GM19238 (cell line): ENCODE measurements at regions not wholly inside any gene's neighbourhood (a gene's known extent, or its start where the extent isn't known, plus 50 kb on each side); places are given as distances from the start of the nearest gene placed in this dataset.

Experiments
- DNase-seq: peaks from one replicate; pipeline ENCODE4 v3.0.0; 2011; ENCODE audit warnings: low spot score; ENCODE audit not compliant: insufficient read length

GRCh38 chr2:118291251-118291880 lies 203.1 kb downstream of the INSIG2 start:
- no peak for DNase-seq

DNA sequence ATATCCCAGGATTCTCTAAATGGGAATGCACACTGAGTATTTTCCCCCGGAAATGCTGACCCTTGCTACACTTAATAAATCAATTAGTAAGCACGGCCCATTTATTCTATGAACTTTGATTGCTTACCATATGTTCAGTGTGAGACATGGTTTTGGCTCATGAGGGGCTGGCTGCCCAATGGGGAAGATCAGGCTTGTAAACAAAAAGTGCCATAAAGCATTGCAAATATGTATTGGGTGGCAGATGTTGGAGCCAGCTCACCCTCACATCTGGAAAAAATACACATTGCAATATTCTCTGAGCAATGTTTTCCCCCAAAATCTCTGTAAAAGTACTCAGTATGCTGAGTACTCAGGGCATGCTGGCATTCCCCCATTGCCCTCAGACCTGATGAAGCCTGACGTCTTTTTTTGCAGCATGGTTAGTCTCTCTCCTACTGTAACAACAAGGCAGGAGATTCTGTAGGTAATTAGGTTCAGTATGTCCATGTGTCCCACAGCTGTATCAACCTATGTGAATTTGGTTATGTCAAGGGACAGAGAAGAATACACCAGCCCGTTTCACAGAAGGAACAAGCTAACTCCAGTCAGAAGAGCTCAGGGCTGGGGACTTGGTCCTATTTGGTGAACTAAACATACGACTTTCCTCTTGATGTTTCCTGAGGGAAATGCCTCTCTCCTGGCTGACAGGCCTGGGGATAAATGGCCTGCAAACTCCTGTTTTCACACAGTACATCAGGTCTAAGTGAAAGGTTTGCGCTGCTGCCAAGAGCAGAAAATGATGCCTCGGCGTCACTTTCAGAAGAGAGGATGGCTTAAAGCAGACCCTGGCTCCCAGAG lies 202.4 kb downstream of the INSIG2 start:
- no peak for DNase-seq

DNA sequence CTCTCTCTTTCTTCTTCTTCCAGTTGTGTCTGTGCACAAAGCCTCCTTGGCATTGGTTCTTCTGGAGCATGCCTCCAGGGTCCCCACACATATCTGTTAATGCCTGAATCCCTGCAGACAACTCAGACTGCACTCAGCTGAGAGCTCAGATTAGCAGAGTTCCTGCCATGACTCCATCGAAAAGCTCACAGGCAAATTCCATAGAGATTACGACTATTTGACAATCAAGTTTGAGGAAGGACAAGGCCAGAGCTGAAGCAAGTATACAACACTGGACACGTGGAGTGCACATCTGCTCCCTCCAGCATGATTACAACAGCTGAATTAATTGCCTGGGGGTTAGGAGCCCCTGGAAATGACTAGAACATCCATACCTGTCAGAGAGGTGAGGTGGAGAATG lies 190.7 kb downstream of the INSIG2 start:
- DNase-seq, result no peak

GRCh38 chr2:118278046-118278445 lies 189.8 kb downstream of the INSIG2 start:
- no peak for DNase-seq

DNA sequence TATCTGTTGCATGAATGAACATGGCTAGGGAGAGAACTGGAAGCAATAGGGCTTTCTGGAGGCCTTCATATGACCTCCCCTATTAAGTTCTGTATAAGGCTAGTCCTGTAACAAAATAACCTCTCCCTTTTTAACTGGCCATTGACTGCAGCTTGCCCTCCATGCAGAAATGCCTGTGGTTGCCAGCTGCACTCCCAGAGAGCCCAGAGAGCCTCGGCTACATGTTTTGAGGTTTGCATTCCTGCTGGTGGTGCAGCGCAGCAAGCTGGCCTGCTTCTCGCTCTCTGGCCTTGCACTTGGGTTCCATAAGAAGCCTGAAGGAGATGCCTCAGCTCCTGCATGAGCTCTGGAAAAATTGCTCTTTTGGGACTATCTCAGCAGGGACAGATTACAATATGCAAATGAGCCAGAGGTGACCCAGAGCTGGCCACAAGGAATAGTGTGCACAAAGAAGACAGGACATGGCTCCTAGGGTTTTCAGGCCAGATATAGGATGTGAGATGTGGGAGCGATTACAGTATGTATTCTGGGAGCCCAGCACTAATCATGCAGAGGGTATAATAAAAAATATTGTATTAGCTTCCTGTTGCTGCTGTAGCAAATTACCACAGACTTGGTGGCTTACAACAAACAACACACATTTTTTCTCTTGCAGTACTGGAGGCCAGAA lies 186.7 kb downstream of the INSIG2 start:
- no peak for DNase-seq

DNA sequence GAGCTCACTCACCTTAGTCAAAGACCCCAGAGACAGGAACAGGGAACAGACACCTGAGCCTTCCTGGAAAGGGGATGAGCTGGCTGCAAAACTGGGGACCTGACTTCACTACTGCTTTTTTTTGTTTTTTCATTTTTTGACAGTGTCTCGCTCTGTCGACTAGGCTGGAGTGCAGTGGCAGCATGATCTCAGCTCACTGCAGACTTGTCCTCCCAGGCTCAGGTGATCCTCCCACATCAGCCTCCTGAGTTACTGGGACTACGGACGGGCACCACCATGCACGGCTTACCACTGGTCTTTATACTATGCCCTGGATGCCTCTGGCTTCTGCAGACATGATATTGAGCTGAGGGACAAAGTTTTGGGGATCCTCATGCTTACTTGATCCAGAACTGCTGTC lies 184.1 kb downstream of the INSIG2 start:
- DNase-seq, result no peak

DNA sequence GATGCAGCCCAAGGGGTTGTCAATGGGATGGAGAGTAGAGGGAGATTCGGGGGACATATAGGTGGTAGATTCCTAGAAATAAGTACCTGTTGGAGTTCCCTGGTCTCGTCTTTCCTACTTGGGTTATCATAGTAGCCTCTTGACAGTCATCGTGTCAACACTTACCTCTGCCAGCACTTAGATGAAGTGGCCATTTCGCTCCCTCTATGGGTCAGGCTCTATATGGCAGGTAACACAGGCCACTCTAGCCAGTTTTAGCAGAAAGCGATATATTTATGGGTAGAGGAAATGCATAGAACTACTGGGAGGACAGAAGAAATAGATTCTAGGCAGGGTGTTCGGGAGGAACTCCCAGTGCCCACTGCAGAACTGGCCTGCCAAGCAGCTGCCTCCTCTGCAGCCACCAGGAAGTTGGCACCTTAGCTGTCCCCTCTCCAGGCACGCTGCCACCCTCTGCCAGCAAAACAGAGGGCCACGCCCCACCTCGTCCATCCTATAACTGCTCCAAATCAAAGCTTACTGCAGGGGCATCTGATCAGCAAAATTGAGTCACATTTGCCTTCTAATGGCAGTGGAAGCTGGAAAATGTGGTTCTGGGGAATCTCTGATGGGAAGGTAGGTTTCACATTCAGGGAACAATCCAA lies 181.3 kb downstream of the INSIG2 start:
- no peak for DNase-seq

GRCh38 chr2:118268268-118268667 lies 180.0 kb downstream of the INSIG2 start:
- DNase-seq, result no peak

GRCh38 chr2:118265873-118266455 lies 177.7 kb downstream of the INSIG2 start:
- DNase-seq, result no peak

DNA sequence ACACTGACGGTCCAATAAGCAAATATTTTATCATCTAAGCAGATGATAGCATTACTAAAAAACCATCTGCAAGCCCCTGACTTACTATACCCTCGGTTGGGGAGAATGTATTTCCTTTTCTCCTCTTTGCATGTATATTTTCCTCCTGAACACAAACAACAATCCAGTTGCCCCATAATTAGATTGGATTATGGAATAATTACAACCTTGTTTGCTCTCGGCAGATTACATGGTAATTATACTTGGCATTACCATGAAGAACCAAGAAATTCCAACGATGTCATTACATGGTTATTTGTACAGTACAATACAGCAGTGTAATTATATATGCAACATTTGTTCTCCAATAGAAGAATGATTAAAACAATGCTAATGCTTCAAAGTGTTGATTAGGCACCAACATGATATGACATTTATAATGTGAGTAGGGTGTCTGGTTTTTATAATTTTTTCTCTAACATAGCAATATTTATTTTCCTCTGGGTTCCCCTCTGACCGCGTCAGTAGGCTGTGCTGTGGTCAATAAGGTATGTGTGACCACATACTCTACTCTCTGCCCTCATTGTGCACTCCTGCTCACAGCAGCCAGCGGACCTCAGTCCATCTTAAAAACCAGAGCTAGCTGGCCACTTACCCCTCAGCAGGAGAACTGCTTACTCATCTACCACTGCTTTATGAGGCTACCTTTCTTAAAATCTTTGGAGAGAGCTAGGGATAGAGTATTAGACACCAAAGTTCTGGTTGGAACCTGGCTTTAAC lies 176.1 kb downstream of the INSIG2 start:
- DNase-seq, result no peak

DNA sequence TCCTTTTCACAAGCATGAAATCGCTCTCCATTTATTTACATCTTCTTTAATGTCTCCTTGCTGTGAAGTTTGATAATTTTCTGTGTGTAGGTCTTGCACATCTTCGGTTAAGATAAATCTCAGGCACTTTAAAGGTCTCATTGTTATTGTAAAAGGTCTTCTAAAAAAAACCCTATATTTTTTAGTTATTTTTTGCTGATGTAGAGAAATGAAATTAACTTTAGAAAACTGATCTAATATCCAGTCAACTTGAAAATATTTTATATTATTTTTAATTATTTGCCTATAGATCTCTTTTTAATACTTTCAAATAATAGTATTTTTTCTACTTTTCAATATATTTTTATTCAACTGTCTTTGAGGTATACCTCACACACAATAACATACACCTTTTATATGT lies 169.4 kb downstream of the INSIG2 start:
- no peak for DNase-seq

DNA sequence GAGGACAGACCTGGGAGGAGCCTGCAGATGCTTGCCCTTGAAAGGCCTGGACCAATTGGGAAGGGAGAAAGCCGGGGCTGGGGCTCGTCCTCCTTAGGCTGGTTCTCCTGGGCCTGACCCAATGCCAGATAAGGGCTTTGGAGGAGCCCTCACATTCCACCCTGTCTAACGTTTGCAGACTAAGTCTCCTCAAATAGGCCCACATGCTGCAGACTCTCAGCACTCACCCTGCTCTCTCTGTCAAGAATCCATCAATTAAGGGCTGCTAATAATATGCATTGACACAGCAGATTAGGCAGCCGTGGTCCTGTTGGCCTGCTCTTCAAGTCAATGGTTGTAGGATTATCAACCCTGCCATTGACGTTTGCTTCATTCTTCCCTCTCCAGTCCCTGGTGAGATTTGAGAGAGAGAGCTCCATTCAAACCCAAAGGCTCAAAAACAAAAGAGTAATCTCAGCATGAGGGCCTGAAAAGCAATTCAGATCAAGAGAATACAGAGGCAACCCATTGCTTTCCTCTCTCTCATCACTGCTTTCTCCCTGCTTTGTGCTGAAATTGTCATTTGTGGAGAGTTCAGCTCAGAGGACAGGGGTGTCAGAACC lies 167.6 kb downstream of the INSIG2 start:
- no peak for DNase-seq

- no peak for DNase-seq
Observed at GRCh38 chr2:118255301-118255700, 167.0 kb downstream of the INSIG2 start.

GRCh38 chr2:118254116-118254515 lies 165.8 kb downstream of the INSIG2 start:
- DNase-seq, result no peak

DNA sequence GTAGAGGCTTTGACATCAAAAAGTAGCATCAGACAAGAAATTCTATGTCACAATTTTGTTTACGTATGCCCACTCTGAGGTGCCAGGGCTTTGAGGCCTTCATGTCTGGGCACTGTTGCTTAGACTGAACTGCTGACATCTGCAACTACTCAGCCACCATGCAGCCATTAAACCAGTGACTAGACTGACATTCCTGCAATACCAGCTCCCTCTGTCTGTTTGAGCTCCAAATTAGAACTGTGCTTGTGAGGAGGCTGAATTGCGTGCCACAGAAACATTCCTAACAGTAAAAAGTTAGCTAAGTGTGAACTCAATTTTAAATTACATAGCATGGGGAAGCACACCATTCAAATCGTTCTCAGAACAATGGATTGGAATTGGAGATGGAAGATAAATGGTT lies 163.2 kb downstream of the INSIG2 start:
- DNase-seq, result no peak

GRCh38 chr2:118250463-118250862 lies 162.2 kb downstream of the INSIG2 start:
- no peak for DNase-seq

GRCh38 chr2:118250001-118250400 lies 161.7 kb downstream of the INSIG2 start:
- DNase-seq, result no peak

DNA sequence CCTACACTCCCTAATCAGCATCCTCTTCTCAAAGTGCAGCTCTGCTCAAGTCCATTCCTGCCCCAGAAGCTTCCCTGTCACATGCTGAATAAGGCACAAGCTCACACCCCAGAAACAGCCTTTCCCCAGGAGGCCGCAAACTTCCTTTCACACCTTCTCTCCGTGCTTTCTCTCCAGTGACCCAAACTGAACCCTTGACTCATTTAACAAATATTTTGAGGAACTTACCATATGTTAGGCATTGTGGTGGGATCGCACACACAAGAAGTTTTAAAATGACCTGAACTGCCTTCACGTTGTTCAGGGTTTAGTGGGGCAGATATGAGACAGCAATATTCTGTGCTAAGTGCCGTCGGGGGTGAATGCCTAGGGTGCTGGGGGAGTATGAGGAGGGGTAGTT lies 161.3 kb downstream of the INSIG2 start:
- no peak for DNase-seq

DNA sequence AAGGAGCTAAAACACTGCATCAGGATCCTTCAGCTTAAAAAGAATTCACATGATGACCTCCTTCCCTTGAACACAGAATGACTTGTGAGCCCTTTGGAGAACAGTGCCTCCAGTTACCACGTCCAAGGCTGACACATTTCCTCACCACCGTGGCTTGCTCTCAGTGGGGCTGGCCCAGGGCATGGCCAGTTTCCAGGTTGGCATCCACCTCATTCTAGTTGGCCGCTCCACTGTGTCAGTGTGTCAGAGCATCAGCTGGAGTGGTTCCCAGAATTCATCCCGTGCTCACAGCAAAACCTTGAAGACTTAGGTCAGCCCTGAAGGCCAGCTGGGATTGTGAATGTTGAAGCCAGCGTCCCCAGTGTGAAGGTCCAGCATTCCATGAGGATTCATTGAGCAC lies 158.5 kb downstream of the INSIG2 start:
- DNase-seq, result no peak

- DNase-seq, result no peak
Observed at GRCh38 chr2:118246079-118246478, 157.8 kb downstream of the INSIG2 start.
